GM19239 (cell line): ENCODE measurements at regions not wholly inside any gene's neighbourhood (a gene's known extent, or its start where the extent isn't known, plus 50 kb on each side); places are given as distances from the start of the nearest gene placed in this dataset.

ENCODE experiments used
- DNase-seq: peaks from one replicate; pipeline ENCODE4 v3.0.0; 2011; ENCODE audit warnings: low spot score; ENCODE audit not compliant: insufficient read length
- FAIRE-seq: peaks from 2 replicates; lab custom pipeline; 2011; peaks lifted over from hg19 to GRCh38; lab: Jason Lieb, UNC

GRCh38 chr20:12596863-12597262 lies 411.9 kb upstream of the SPTLC3 start:
- DNase-seq (no peak), FAIRE-seq (no peak)

GRCh38 chr20:12597551-12597950 lies 411.2 kb upstream of the SPTLC3 start:
- DNase-seq (no peak), FAIRE-seq (no peak)

GRCh38 chr20:12598894-12599293 lies 409.9 kb upstream of the SPTLC3 start:
- FAIRE-seq = no peak
- no peak for DNase-seq

- no peak for FAIRE-seq
- no peak for DNase-seq
These were observed 409.3 kb upstream of the SPTLC3 start for GRCh38 chr20:12599494-12599893.

GRCh38 chr20:12605751-12606150 lies 403.0 kb upstream of the SPTLC3 start:
- FAIRE-seq = no peak
- no peak for DNase-seq

- DNase-seq (no peak), FAIRE-seq (no peak)
These were observed 397.9 kb upstream of the SPTLC3 start for GRCh38 chr20:12610871-12611270.

- no peak for DNase-seq
- no peak for FAIRE-seq
These were observed 394.0 kb upstream of the SPTLC3 start for GRCh38 chr20:12614764-12615163.

- no peak for DNase-seq
- no peak for FAIRE-seq
These were observed 391.7 kb upstream of the SPTLC3 start for GRCh38 chr20:12617076-12617475.

GRCh38 chr20:12623870-12624269 lies 384.9 kb upstream of the SPTLC3 start:
- no peak for DNase-seq
- no peak for FAIRE-seq

GRCh38 chr20:12627485-12627884 lies 381.3 kb upstream of the SPTLC3 start:
- no peak for FAIRE-seq
- DNase-seq = no peak

- no peak for DNase-seq
- FAIRE-seq = no peak
These were observed 370.0 kb upstream of the SPTLC3 start for GRCh38 chr20:12638633-12639312.

GRCh38 chr20:12640251-12640650 lies 368.5 kb upstream of the SPTLC3 start:
- no peak for DNase-seq
- no peak for FAIRE-seq

GRCh38 chr20:12641619-12642018 lies 367.2 kb upstream of the SPTLC3 start:
- no peak for DNase-seq
- no peak for FAIRE-seq

GRCh38 chr20:12644461-12644860 lies 364.3 kb upstream of the SPTLC3 start:
- FAIRE-seq = no peak

GRCh38 chr20:12649234-12649633 lies 359.5 kb upstream of the SPTLC3 start:
- FAIRE-seq (no peak), DNase-seq (no peak)

More at GRCh38 chr20:12644461-12644860, 364.3 kb upstream of the SPTLC3 start:
- no peak for DNase-seq

- DNase-seq (no peak), FAIRE-seq (no peak)
These were observed 355.1 kb upstream of the SPTLC3 start for GRCh38 chr20:12653642-12654041.

- FAIRE-seq = no peak
- no peak for DNase-seq
These were observed 348.8 kb upstream of the SPTLC3 start for GRCh38 chr20:12659942-12660341.

GRCh38 chr20:12660918-12661317 lies 347.9 kb upstream of the SPTLC3 start:
- DNase-seq (no peak), FAIRE-seq (no peak)

- no peak for FAIRE-seq
- no peak for DNase-seq
These were observed 338.5 kb upstream of the SPTLC3 start for GRCh38 chr20:12670301-12670700.

GRCh38 chr20:12673352-12673751 lies 335.4 kb upstream of the SPTLC3 start:
- no peak for DNase-seq

GRCh38 chr20:12677925-12678324 lies 330.8 kb upstream of the SPTLC3 start:
- FAIRE-seq = no peak
- no peak for DNase-seq

More at GRCh38 chr20:12673352-12673751, 335.4 kb upstream of the SPTLC3 start:
- FAIRE-seq = no peak

GRCh38 chr20:12679447-12679846 lies 329.3 kb upstream of the SPTLC3 start:
- DNase-seq = no peak
- no peak for FAIRE-seq
